Gastrocnemius medialis (tissue), 4 donors: ENCODE measurements at regions not wholly inside any gene's neighbourhood (a gene's known extent, or its start where the extent isn't known, plus 50 kb on each side); places are given as distances from the start of the nearest gene placed in this dataset.

Experiments
- ATAC-seq, 2 donors: fragments of 150-250 bp; one replicate each; pipeline ENCODE4 v1.9.1; 2016
- DNase-seq, 2 donors: peaks; one replicate each; pipeline ENCODE4 v3.0.0-alpha.2; 2019
- H3K27ac ChIP-seq, 4 donors: fragments of 200-600 bp; sonication (generic); 1 replicate in 1 of 4; 2 replicates in 3 of 4; pipeline ENCODE4 v1.5.1; 2016 to 2018; ENCODE audit warnings: mild to moderate bottlenecking in 2 of 4, moderate library complexity in 1 of 4
- H3K27me3 ChIP-seq, 3 donors: fragments of 200-600 bp; sonication (generic) in 2 of 3; 1 replicate in 1 of 3; 2 replicates in 2 of 3; pipeline versions ENCODE4 v1.5.1 to v1.6.0; 2016 to 2019; ENCODE audit warnings: mild to moderate bottlenecking in 1 of 3, moderate library complexity in 1 of 3
- H3K36me3 ChIP-seq, 2 donors: fragments of 200-600 bp; sonication (generic) in 1 of 2; one replicate each; pipeline ENCODE4 v1.5.1; 2017 to 2018
- H3K4me1 ChIP-seq, 2 donors: fragments of 200-600 bp; sonication (generic) in 1 of 2; one replicate each; pipeline ENCODE4 v1.5.1; 2016 to 2017; ENCODE audit warnings: mild to moderate bottlenecking in 2 of 2
- H3K4me3 ChIP-seq, 4 donors: fragments of 200-600 bp; sonication (generic) in 3 of 4; 1 replicate in 1 of 4; 2 replicates in 3 of 4; pipeline ENCODE4 v1.5.1; 2016 to 2019; ENCODE audit warnings: mild to moderate bottlenecking in 2 of 4
- H3K9me3 ChIP-seq, 3 donors: fragments of 200-600 bp; sonication (generic) in 2 of 3; 1 replicate in 1 of 3; 2 replicates in 2 of 3; pipeline ENCODE4 v1.5.1; 2016 to 2019
- CTCF ChIP-seq, 5 experiments: fragments of 450-650 bp in 3 of 5; fragments of 200-600 bp in 2 of 5; sonication (generic) in 2 of 5; IDR thresholded peaks in 4 of 5; conservative IDR thresholded peaks in 1 of 5; 1 replicate in 4 of 5; 2 replicates in 1 of 5; pipeline ENCODE4 v1.5.1; 2016 to 2019; ENCODE audit warnings: antibody characterized with exemption in 5 of 5, mild to moderate bottlenecking in 3 of 5, moderate library complexity in 3 of 5
- POLR2A ChIP-seq, 2 donors: fragments of 450-650 bp; IDR thresholded peaks; one replicate each; pipeline ENCODE4 v1.6.1; 2017; ENCODE audit warnings: antibody characterized with exemption in 2 of 2, mild to moderate bottlenecking in 2 of 2, moderate library complexity in 2 of 2
- in situ Hi-C, 4 donors: fragments of 200-750 bp; cut with MboI; loops; one replicate each; pipeline versions ENCODE4 v1.15.0 to v1.8.0; 2017; ENCODE audit warnings: low sequenced_read_pairs in 4 of 4
- intact Hi-C: fragments of 100-400 bp; cut with DNase I; formaldehyde crosslinking; loops from one replicate; pipeline ENCODE4 v1.15.1; 2023; ENCODE audit warnings: low total_unique reads

- DNase-seq (no peak), ATAC-seq (no peak)
- Histone ChIP-seq H3K27me3 (no peaks in the 10 kb centered on the region), H3K4me1 (peaks cover 13 to 17% of the 10 kb centered on the region in 2 donors), H3K4me3 (no peak overlapping the region), H3K9me3 (no peaks in the 10 kb centered on the region), H3K27ac (peak overlapping the region in 3 of 4 donors; percentile 70 to 76 (median 72)), H3K36me3 (no peaks in the 10 kb centered on the region)
- in situ Hi-C loops (loop anchor here in 2 of 4 donors (5.0 to 25.0 kb wide), 3 partner anchors 68 to 122 kb away; no protein-coding TSS in a partner anchor), intact Hi-C loops (no loop called here)
- TF ChIP-seq POLR2A (IDR thresholded peaks at IDR 0.05) (no peak), CTCF (IDR thresholded peaks at IDR 0.05 in 4 of 5, conservative IDR thresholded peaks at IDR 0.05 in 1 of 5) (no peak)
These were observed 56.2 kb upstream of the ABCA1 start for GRCh38 chr9:104984121-104984520.

- ATAC-seq (no peak), DNase-seq (no peak)
- in situ Hi-C loops (loop anchor here in 2 of 4 donors (5.0 to 25.0 kb wide), 3 partner anchors 68 to 122 kb away; no protein-coding TSS in a partner anchor), intact Hi-C loops (no loop called here)
- H3K9me3 ChIP-seq, result no peaks in the 10 kb centered on the region
- peaks cover 13 to 17% of the 10 kb centered on the region in 2 donors for H3K4me1 ChIP-seq
- TF ChIP-seq POLR2A (IDR thresholded peaks at IDR 0.05), result no peak
- TF ChIP-seq CTCF (IDR thresholded peaks at IDR 0.05 in 4 of 5, conservative IDR thresholded peaks at IDR 0.05 in 1 of 5), result no peak
- H3K27me3 ChIP-seq, result no peaks in the 10 kb centered on the region
- H3K36me3 ChIP-seq, result no peaks in the 10 kb centered on the region
- no peak overlapping the region for H3K4me3 ChIP-seq
- peak overlapping the region in 2 of 4 donors; percentile 70 to 76 for H3K27ac ChIP-seq
These were observed 56.6 kb upstream of the ABCA1 start for GRCh38 chr9:104984542-104984941.

DNA sequence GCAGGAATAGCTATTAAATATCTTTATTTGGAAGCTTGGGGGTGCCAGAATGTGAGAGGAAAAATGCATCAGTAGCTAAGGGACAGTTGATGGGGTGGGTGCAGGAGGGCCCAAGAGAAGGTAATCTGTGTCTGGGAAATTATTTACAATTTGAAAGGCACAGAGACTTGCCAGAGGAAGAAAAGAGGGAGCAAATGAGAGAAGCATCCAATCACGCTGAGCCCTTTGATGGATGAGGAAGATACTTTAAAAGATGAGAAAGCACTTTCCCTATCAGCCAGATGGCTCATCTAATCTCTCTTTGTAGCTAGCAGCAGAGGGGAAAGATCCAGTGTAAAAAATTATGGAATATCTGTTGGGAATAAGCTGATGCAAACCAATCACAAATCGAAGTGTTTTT lies 57.0 kb upstream of the ABCA1 start:
- no peaks in the 10 kb centered on the region for H3K27me3 ChIP-seq
- H3K4me3 ChIP-seq, result no peak overlapping the region
- peaks cover 14 to 17% of the 10 kb centered on the region in 2 donors for H3K4me1 ChIP-seq
- no peaks in the 10 kb centered on the region for H3K36me3 ChIP-seq
- no peak for DNase-seq
- intact Hi-C loops (no loop called here), in situ Hi-C loops (loop anchor here in 2 of 4 donors (5.0 to 25.0 kb wide), 3 partner anchors 67 to 123 kb away; no protein-coding TSS in a partner anchor)
- no peaks in the 10 kb centered on the region for H3K9me3 ChIP-seq
- no peak overlapping the region for H3K27ac ChIP-seq
- no peak for ATAC-seq
- TF ChIP-seq POLR2A (IDR thresholded peaks at IDR 0.05) (no peak), CTCF (IDR thresholded peaks at IDR 0.05 in 4 of 5, conservative IDR thresholded peaks at IDR 0.05 in 1 of 5) (no peak)

- in situ Hi-C loops (loop anchor here in 2 of 4 donors (10.0 to 25.0 kb wide), 2 partner anchors 121 to 124 kb away; no protein-coding TSS in a partner anchor), intact Hi-C loops (no loop called here)
- Histone ChIP-seq H3K27ac (no peak overlapping the region), H3K4me3 (no peak overlapping the region), H3K27me3 (no peaks in the 10 kb centered on the region), H3K4me1 (peaks cover 24 to 25% of the 10 kb centered on the region in 2 donors), H3K9me3 (no peaks in the 10 kb centered on the region), H3K36me3 (no peaks in the 10 kb centered on the region)
- ATAC-seq, result no peak
- TF ChIP-seq CTCF (IDR thresholded peaks at IDR 0.05 in 4 of 5, conservative IDR thresholded peaks at IDR 0.05 in 1 of 5) (no peak), POLR2A (IDR thresholded peaks at IDR 0.05) (no peak)
- DNase-seq, result no peak
These were observed 58.1 kb upstream of the ABCA1 start for GRCh38 chr9:104986096-104986495.

DNA sequence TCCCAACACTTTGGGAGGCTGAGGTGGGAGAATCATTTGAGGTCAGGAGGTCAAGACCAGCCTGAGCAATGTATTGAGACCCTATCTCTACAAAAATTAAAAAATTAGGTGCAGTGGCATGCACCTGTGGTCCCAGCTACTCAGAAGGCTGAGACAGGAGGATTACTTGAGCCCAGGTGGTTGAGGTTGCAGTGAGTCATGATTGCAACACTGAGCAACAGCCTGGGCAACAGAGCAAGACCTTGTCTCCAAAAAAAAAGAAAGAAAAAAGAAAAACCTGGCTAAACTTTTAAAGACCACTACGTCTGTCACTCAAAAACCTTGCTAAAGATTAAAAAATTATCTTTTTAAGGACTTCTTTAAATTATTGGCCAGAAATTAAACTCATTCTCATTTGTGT lies 59.8 kb upstream of the ABCA1 start:
- ATAC-seq (no peak), DNase-seq (no peak)
- in situ Hi-C loops (loop anchor here in 2 of 4 donors (10.0 to 25.0 kb wide), 2 partner anchors 123 to 125 kb away; no protein-coding TSS in a partner anchor), intact Hi-C loops (no loop called here)
- Histone ChIP-seq H3K4me3 (no peak overlapping the region), H3K36me3 (no peaks in the 10 kb centered on the region), H3K27me3 (no peaks in the 10 kb centered on the region), H3K9me3 (no peaks in the 10 kb centered on the region), H3K27ac (no peak overlapping the region), H3K4me1 (peaks cover 29 to 34% of the 10 kb centered on the region in 2 donors)
- TF ChIP-seq CTCF (IDR thresholded peaks at IDR 0.05 in 4 of 5, conservative IDR thresholded peaks at IDR 0.05 in 1 of 5) (no peak), POLR2A (IDR thresholded peaks at IDR 0.05) (no peak)
